HG03095 (cell line): ENCODE measurements at regions not wholly inside any gene's neighbourhood (a gene's known extent, or its start where the extent isn't known, plus 50 kb on each side); places are given as distances from the start of the nearest gene placed in this dataset.

ENCODE experiments used
- ATAC-seq: cut with Tn5 transposase; IDR thresholded peaks from one replicate; pipeline ENCODE4 v1.9.1; 2021; ENCODE audit warnings: moderate library complexity; ENCODE audit not compliant: unreplicated experiment

GRCh38 chr4:10773656-10774055 is 89.1 kb upstream of the CLNK start:
- no peak for ATAC-seq

- no peak for ATAC-seq
These were observed 88.4 kb upstream of the CLNK start for GRCh38 chr4:10773010-10773409.

GRCh38 chr4:10765386-10765785 is 80.8 kb upstream of the CLNK start:
- no peak for ATAC-seq

GRCh38 chr4:10762561-10762960 is 78.0 kb upstream of the CLNK start:
- ATAC-seq, result no peak

- no peak for ATAC-seq
These were observed 77.3 kb upstream of the CLNK start for GRCh38 chr4:10761903-10762302.

- ATAC-seq, result no peak
These were observed 75.5 kb upstream of the CLNK start for GRCh38 chr4:10760086-10760485.

- no peak for ATAC-seq
These were observed 74.3 kb upstream of the CLNK start for GRCh38 chr4:10758906-10759305.

GRCh38 chr4:10753856-10754402 is 69.4 kb upstream of the CLNK start:
- ATAC-seq, result no peak

GRCh38 chr4:10753336-10753735 is 68.8 kb upstream of the CLNK start:
- ATAC-seq, result no peak

- ATAC-seq, result no peak
These were observed 66.1 kb upstream of the CLNK start for GRCh38 chr4:10750714-10751113.

GRCh38 chr4:10747186-10747585 is 62.6 kb upstream of the CLNK start:
- ATAC-seq, result peak; percentile 44

- ATAC-seq, result no peak
These were observed 62.0 kb upstream of the CLNK start for GRCh38 chr4:10746371-10747171.

GRCh38 chr4:10743357-10743756 is 58.8 kb upstream of the CLNK start:
- ATAC-seq, result peak; percentile 65

- peak; percentile 45 for ATAC-seq
These were observed 57.6 kb upstream of the CLNK start for GRCh38 chr4:10741961-10742699.

- no peak for ATAC-seq
These were observed 56.5 kb upstream of the CLNK start for GRCh38 chr4:10740891-10741620.

GRCh38 chr4:10740251-10740650 is 55.7 kb upstream of the CLNK start:
- no peak for ATAC-seq

- ATAC-seq, result no peak
These were observed 54.4 kb upstream of the CLNK start for GRCh38 chr4:10738826-10739489.

GRCh38 chr4:10737337-10737736 is 52.8 kb upstream of the CLNK start:
- no peak for ATAC-seq

GRCh38 chr4:10736895-10737294 is 52.3 kb upstream of the CLNK start:
- no peak for ATAC-seq

- no peak for ATAC-seq
These were observed 51.7 kb upstream of the CLNK start for GRCh38 chr4:10736266-10736665.

- ATAC-seq, result no peak
These were observed 50.1 kb upstream of the CLNK start for GRCh38 chr4:10734697-10735096.
